Motor neuron (in vitro differentiated cells): ENCODE measurements at regions not wholly inside any gene's neighbourhood (a gene's known extent, or its start where the extent isn't known, plus 50 kb on each side); places are given as distances from the start of the nearest gene placed in this dataset.

Experiments
- ATAC-seq, 8 experiments: fragments of 200-7000 bp; cut with Tn5 transposase; replicated peaks in 6 of 8; 2 replicates each; pipeline ENCODE4 v1.8.0; 2021; ENCODE audit warnings: mild to moderate bottlenecking in 8 of 8, moderate library complexity in 8 of 8
- H3K27ac ChIP-seq, 2 donors: fragments of 250-450 bp; sonication (Bioruptor Pico); 2 replicates each; pipeline ENCODE4 v1.9.0; 2021; ENCODE audit warnings: antibody characterized with exemption in 2 of 2, mild to moderate bottlenecking in 2 of 2, moderate library complexity in 1 of 2
- H3K4me1 ChIP-seq, 2 donors: fragments of 250-450 bp; sonication (Bioruptor Pico); replicated peaks in 1 of 2; 2 replicates each; pipeline ENCODE4 v1.6.1; 2021; ENCODE audit warnings: antibody characterized with exemption in 2 of 2, mild to moderate bottlenecking in 2 of 2, moderate library complexity in 1 of 2
- H3K4me3 ChIP-seq, 5 donors: fragments of 250-450 bp; sonication (Bioruptor Pico); 2 replicates each; pipeline ENCODE4 v1.9.0; 2021; ENCODE audit warnings: antibody characterized with exemption in 5 of 5, mild to moderate bottlenecking in 5 of 5, moderate library complexity in 4 of 5
- WGBS, 10 experiments: fragments of 450-650 bp; shearing (Covaris generic); methylation state at CpG; one replicate each; pipeline ENCODE4 v1.0.0; 2022; 5-methylcytosine and 5-hydroxymethylcytosine counted together
- in situ Hi-C, 9 experiments: fragments of 400-800 bp; cut with MboI; loops; one replicate each; pipeline ENCODE4 v1.15.0; 2021; ENCODE audit warnings: low sequenced_read_pairs in 9 of 9, low pct_unique_long_range_greater_than_20kb in 2 of 9; ENCODE audit not compliant: unreplicated experiment in 9 of 9

- Histone ChIP-seq H3K4me3 (no peak overlapping the region), H3K27ac (no peak overlapping the region), H3K4me1 (peaks cover 0 to under 1% of the 10 kb centered on the region in 2 donors)
- in situ Hi-C loops: no loop called here
- peak in 2 of 8 experiments; percentile 25 to 29 for ATAC-seq
- WGBS, 10 experiments: 36 to 60% (median 56%) methylated on average over 1 to 7 of the region's 8 CpGs; no CpG with 5 or more reads in 4 of the 10 experiments
Observed at GRCh38 chr2:237191714-237192081, 106.0 kb downstream of the COPS8 start.

- in situ Hi-C loops: no loop called here
- Histone ChIP-seq H3K27ac (no peak overlapping the region), H3K4me3 (no peak overlapping the region), H3K4me1 (peaks cover 0 to 2% of the 10 kb centered on the region in 2 donors)
- no peak for ATAC-seq
- 63 to 100% (median 97%) methylated on average over 1 to 4 of the region's 8 CpGs; no CpG with 5 or more reads in 3 of the 10 experiments for WGBS, 10 experiments
Observed at GRCh38 chr2:237192881-237193280, 107.2 kb downstream of the COPS8 start.

- 85 to 100% (median 93%) methylated on average over 2 to 6 of the region's 7 CpGs; no CpG with 5 or more reads in 4 of the 10 experiments for WGBS, 10 experiments
- in situ Hi-C loops: no loop called here
- ATAC-seq: no peak
- Histone ChIP-seq H3K4me1 (peaks cover 1 to 2% of the 10 kb centered on the region in 2 donors), H3K27ac (no peak overlapping the region), H3K4me3 (no peak overlapping the region)
Observed at GRCh38 chr2:237193436-237193835, 107.7 kb downstream of the COPS8 start.

- WGBS, 10 experiments: 49 to 100% (median 80%) methylated on average over 1 to 3 of the region's 5 CpGs; no CpG with 5 or more reads in 4 of the 10 experiments
- in situ Hi-C loops: no loop called here
- no peak overlapping the region for H3K27ac ChIP-seq
- no peak overlapping the region for H3K4me3 ChIP-seq
- no peak for ATAC-seq
- peaks cover 2 to 6% of the 10 kb centered on the region in 2 donors for H3K4me1 ChIP-seq
Observed at GRCh38 chr2:237194081-237194480, 108.4 kb downstream of the COPS8 start.

- WGBS, 10 experiments: 75 to 100% (median 89%) methylated on average over 1 to 5 of the region's 6 CpGs; no CpG with 5 or more reads in 4 of the 10 experiments
- peak in 1 of 8 experiments; percentile 27 for ATAC-seq
- H3K4me1 ChIP-seq: peaks cover 2 to 6% of the 10 kb centered on the region in 2 donors
- no peak overlapping the region for H3K27ac ChIP-seq
- H3K4me3 ChIP-seq: no peak overlapping the region
- in situ Hi-C loops: no loop called here
Observed at GRCh38 chr2:237194906-237195305, 109.2 kb downstream of the COPS8 start.

- no peak overlapping the region for H3K4me3 ChIP-seq
- H3K4me1 ChIP-seq: peaks cover 2 to 6% of the 10 kb centered on the region in 2 donors
- ATAC-seq: no peak
- no peak overlapping the region for H3K27ac ChIP-seq
- in situ Hi-C loops: no loop called here
- 84 to 100% (median 90%) methylated on average over 2 to 7 of the region's 10 CpGs; no CpG with 5 or more reads in 4 of the 10 experiments for WGBS, 10 experiments
Observed at GRCh38 chr2:237195396-237196120, 109.9 kb downstream of the COPS8 start.

GRCh38 chr2:237196409-237196808 lies 110.7 kb downstream of the COPS8 start:
- H3K4me1 ChIP-seq: peaks cover 2 to 6% of the 10 kb centered on the region in 2 donors
- in situ Hi-C loops: no loop called here
- H3K4me3 ChIP-seq: no peak overlapping the region
- WGBS, 10 experiments: 8 to 100% (median 64%) methylated on average over 1 of the region's 1 CpG; no CpG with 5 or more reads in 2 of the 10 experiments
- no peak overlapping the region for H3K27ac ChIP-seq
- ATAC-seq: no peak

GRCh38 chr2:237196866-237197618 lies 111.4 kb downstream of the COPS8 start:
- WGBS, 10 experiments: 0 to 100% (median 81%) methylated on average over 1 to 3 of the region's 6 CpGs; no CpG with 5 or more reads in 4 of the 10 experiments
- Histone ChIP-seq H3K4me3 (no peak overlapping the region), H3K4me1 (peaks cover 2 to 6% of the 10 kb centered on the region in 2 donors), H3K27ac (no peak overlapping the region)
- in situ Hi-C loops: no loop called here
- peak in 7 of 8 experiments; percentile 26 to 81 (median 73) for ATAC-seq

GRCh38 chr2:237198164-237198855 lies 112.6 kb downstream of the COPS8 start:
- Histone ChIP-seq H3K4me3 (no peak overlapping the region), H3K27ac (no peak overlapping the region), H3K4me1 (peaks cover 2 to 6% of the 10 kb centered on the region in 2 donors)
- ATAC-seq: peak in 3 of 8 experiments; percentile 25 to 53 (median 34)
- in situ Hi-C loops: no loop called here
- 0 to 93% (median 69%) methylated on average over 1 to 2 of the region's 2 CpGs; no CpG with 5 or more reads in 1 of the 10 experiments for WGBS, 10 experiments

- H3K4me3 ChIP-seq: no peak overlapping the region
- H3K4me1 ChIP-seq: peaks cover 2 to 6% of the 10 kb centered on the region in 2 donors
- ATAC-seq: peak in 1 of 8 experiments; percentile 3
- 0 to 40% (median 17%) methylated on average over 1 of the region's 1 CpG; no CpG with 5 or more reads in 4 of the 10 experiments for WGBS, 10 experiments
- in situ Hi-C loops: no loop called here
- no peak overlapping the region for H3K27ac ChIP-seq
Observed at GRCh38 chr2:237199082-237199481, 113.4 kb downstream of the COPS8 start.

- peak in 1 of 8 experiments; percentile 12 for ATAC-seq
- Histone ChIP-seq H3K4me3 (no peak overlapping the region), H3K27ac (no peak overlapping the region), H3K4me1 (peaks cover 2 to 7% of the 10 kb centered on the region in 2 donors)
- WGBS, 10 experiments: 40 to 100% (median 81%) methylated on average over 1 to 2 of the region's 2 CpGs; no CpG with 5 or more reads in 4 of the 10 experiments
- in situ Hi-C loops: no loop called here
Observed at GRCh38 chr2:237199577-237199976, 113.9 kb downstream of the COPS8 start.

GRCh38 chr2:237200462-237200861 lies 114.8 kb downstream of the COPS8 start:
- ATAC-seq: no peak
- in situ Hi-C loops: no loop called here
- WGBS, 10 experiments: 80 to 92% (median 90%) methylated on average over 1 to 2 of the region's 7 CpGs; no CpG with 5 or more reads in 6 of the 10 experiments
- H3K4me3 ChIP-seq: no peak overlapping the region
- H3K27ac ChIP-seq: no peak overlapping the region
- H3K4me1 ChIP-seq: peaks cover 8 to 14% of the 10 kb centered on the region in 2 donors
